ENCODE measurements at regions not wholly inside any gene's neighbourhood (a gene's known extent, or its start where the extent isn't known, plus 50 kb on each side); places are given as distances from the start of the nearest gene placed in this dataset.

- DNase-seq: no peak
Measured at GRCh38 chr6:105598264-105598663, 195.4 kb upstream of the PREP start.

DNA sequence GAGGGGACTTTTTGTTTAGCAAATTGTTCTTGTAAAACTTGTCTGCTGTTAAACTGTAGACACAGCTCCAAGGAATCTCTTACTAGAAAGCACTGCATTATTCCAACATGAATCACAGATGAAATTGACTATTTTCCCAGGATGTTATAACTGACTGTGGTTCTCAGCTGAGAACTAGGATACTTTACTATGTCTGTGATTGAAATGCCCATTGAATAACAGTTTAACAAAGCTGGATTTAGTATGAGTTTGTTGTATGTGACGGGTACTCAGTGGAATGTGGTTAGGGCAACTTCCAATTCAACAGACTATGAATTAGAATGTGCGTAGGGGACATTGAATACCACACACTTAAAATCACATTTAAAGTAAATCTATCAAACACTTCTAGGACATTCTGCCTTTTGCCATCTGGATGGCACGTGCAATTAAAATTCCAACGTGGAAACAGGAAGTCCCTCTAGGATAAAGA, 193.4 kb upstream of the PREP start:
- no peak for DNase-seq

GRCh38 chr6:105595829-105596228, 192.9 kb upstream of the PREP start:
- no peak for DNase-seq

DNA sequence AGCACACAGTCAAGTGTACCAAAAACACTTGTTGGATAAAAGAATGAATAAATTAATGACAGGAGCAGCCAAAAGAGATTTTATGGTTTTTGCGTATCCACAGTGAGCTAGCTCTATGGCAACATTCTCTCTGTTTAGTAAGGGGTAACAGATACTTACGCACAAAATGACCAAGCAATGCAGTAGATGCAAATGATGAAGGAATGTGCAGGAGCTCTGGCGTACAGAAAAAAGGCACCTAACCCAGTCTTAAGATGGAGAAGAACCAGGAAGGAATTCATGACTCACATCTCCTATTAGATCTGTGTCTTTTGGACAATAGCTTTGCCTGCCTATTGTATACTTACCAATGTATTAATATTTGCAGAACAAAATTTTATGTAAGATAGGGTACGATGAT, 191.9 kb upstream of the PREP start:
- no peak for DNase-seq

GRCh38 chr6:105593805-105594671, 191.2 kb upstream of the PREP start:
- no peak for DNase-seq

DNA sequence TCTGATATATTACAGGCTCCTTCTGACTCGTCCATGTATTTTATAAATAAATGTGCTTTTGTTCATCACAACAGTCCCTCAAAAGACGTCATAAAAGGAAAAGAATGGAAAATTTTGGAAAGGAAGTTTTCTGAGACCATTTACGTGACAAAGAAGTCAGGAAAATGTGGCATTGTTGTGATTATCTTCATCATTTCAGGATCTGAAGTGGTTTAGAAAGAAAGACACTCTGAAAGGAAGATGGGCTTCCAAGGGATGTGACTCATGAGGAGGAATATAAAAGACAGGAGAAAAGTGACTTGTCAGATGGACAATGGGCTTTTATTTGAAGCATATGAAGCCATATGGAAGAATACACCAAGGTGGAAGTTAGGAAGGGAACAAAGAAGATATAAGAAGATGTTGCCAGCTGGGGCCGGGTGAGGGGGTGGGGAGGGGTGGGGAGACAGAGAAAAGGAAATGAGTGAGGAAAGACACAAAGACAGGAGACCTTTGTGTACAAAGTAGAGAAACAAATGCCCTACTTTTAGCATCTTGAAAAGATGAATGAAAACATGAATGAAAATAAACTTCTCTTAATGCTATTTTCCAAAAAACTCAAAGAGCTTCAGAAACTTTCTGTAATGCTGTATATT, 190.3 kb upstream of the PREP start:
- DNase-seq: no peak

GRCh38 chr6:105592329-105592728, 189.4 kb upstream of the PREP start:
- DNase-seq: no peak

- no peak for DNase-seq
Measured at GRCh38 chr6:105591053-105591452, 188.2 kb upstream of the PREP start.

GRCh38 chr6:105588123-105588710, 185.3 kb upstream of the PREP start:
- DNase-seq: no peak

GRCh38 chr6:105587349-105588122, 184.7 kb upstream of the PREP start:
- DNase-seq: no peak

GRCh38 chr6:105578179-105578707, 175.4 kb upstream of the PREP start:
- DNase-seq: no peak

DNA sequence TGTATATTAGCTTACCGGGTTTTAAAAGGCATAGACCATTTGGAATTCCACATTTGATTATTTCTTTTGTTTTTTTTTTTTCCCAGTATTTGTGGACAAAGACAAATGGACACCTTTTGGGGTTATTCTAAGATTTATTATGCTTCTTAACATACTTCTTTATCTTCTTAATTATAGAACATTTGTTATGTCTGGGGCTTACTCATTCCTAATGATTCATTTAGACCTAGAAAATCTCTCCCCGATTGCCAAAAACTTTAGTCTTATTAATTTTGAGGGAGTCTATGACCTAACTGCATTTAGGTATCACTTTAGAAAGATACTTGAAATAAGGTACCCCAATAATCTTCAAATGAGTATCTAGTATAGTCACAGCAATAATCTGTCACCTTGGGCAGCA, 170.7 kb upstream of the PREP start:
- no peak for DNase-seq

GRCh38 chr6:105573138-105573537, 170.3 kb upstream of the PREP start:
- no peak for DNase-seq

DNA sequence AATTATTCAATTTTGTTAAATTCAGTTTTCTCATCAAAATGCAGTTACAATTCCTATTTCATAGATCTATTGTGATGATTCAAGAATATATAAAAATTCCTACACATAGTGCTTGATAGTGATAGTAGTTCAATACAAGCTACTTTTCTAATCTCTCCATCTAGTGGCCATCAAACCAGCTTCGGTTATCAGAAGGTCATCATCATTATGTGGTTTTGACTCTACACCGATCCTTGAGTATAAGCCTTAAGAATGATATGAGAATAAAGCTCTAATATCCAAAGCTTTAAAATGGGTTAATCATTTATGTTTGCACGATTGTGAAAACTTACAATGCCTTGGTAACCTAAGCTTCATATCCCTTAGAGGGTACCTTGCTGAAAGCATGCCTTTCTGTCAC, 167.5 kb upstream of the PREP start:
- no peak for DNase-seq

DNA sequence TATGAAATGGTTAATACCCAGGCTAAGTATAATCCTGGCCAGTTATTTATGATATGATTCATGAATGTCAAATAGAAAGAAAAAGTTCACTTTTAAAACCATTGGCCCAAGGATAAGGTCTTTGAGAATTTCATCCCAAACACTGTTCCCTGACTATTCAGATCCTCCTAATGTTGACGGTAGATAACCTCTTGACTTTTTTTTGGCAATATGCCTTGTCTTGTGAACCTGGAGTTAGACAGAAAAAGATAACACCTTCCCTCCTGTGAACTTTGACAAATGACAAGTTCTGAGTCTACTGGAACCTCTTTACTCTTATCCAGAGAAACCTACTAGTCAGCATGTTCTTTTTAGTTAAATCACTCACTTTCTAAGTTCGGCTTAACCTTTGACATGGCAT, 166.8 kb upstream of the PREP start:
- DNase-seq: no peak

DNA sequence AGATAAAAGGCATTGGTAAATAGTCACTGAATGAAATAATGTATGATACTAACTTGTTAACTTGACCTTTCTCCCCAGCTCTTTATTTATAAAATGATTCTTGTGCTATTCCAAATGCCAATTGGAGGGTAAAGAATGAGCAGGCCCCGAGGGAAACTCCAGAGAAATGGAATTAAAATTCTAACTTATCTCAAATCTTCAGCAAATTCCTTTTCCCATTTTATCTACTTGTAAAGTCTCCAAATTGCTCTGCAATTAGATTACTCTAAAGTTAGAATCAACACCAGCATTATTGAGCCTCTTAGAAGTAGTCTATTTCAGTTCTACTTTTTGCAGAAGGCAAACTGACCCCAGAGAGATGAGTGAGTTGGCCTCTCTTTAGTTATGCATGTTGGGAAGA, 165.9 kb upstream of the PREP start:
- DNase-seq: no peak

- DNase-seq: no peak
Measured at GRCh38 chr6:105568142-105568541, 165.3 kb upstream of the PREP start.

DNA sequence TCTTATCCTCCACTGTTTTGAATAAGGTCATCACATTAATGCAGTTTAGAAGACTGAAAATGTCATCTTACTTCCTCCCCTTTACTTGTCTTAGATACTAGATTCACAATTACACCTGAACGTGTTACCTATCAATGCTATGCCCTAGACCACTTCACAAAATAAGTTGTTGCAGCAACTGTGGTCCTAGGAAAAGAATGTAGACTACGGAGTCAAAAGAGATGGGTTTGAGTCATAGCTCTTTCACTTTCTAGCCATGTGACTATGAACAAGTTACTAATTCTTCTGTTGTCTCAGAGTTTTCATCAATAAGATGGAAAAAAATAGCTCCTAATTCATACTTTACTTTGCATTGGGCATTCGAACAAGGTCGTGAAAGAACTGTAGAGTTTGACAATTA, 164.3 kb upstream of the PREP start:
- DNase-seq: no peak

GRCh38 chr6:105566503-105566902, 163.6 kb upstream of the PREP start:
- no peak for DNase-seq

GRCh38 chr6:105564121-105564902, 161.4 kb upstream of the PREP start:
- DNase-seq: no peak

DNA sequence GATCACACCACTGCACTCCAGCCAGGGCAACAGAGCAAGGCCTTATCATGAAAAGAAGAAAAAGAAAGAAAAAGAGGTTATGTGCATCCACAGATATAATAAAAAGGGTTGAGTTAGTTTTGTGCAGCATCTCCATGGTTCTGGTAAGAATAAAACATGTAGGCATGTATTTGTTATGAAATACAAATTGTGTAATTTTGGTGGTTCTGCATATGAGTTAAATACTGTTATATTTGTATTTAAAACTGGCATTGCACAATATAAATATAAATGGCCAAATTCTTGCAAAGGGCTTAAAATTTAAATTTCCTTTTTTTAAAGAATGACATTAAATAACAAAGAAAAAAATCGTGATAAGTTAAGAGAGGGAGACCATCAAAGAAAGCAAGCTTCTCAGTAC, 159.1 kb upstream of the PREP start:
- no peak for DNase-seq

DNA sequence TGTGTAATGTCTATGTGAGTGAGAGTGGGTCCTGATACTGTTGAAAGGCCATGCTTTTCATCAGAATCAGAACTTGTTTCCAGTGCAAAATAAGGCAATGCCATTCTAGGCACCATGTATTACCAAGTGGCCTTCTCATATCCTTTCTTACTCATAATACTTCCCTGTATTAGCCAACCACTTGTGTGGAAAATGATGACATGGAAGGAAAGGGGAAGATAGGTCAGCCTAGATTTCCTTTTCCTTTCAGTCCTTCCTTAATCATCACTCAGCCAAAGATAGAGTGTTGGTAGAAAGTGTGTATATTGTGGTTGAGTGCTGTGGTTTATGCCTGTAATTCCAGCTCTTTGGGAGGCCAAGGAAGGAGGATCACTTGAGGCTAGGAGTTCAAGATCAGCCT, 158.6 kb upstream of the PREP start:
- DNase-seq: no peak
